Stomach (tissue), 8 donors: ENCODE measurements at regions not wholly inside any gene's neighbourhood (a gene's known extent, or its start where the extent isn't known, plus 50 kb on each side); places are given as distances from the start of the nearest gene placed in this dataset.
A peak's percentile ranks its signal among the peaks of the same experiment; 100 is the strongest.

Experiments
- DNase-seq, 2 donors: peaks; one replicate each; pipeline versions ENCODE4 v3.0.0 to v3.0.0-alpha.2; 2013 to 2019
- H3K27ac ChIP-seq, 5 donors: fragments of 200-600 bp in 4 of 5; sonication (generic) in 4 of 5; one replicate each; pipeline ENCODE4 v1.5.1; 2013 to 2019; ENCODE audit warnings: mild to moderate bottlenecking in 1 of 5, moderate library complexity in 1 of 5
- H3K27me3 ChIP-seq, 3 donors: fragments of 200-600 bp; sonication (generic); one replicate each; pipeline ENCODE4 v1.5.1; 2017 to 2019; ENCODE audit warnings: mixed run types in 1 of 3
- H3K36me3 ChIP-seq, 4 donors: fragments of 200-600 bp; sonication (generic); 1 replicate in 3 of 4; 2 replicates in 1 of 4; pipeline ENCODE4 v1.5.1; 2016 to 2019
- H3K4me1 ChIP-seq, 4 donors: fragments of 200-600 bp; sonication (generic); one replicate each; pipeline ENCODE4 v1.5.1; 2016 to 2019
- H3K4me3 ChIP-seq, 4 donors: fragments of 200-600 bp; sonication (generic) in 3 of 4; one replicate each; pipeline ENCODE4 v1.5.1; 2016 to 2019; ENCODE audit warnings: mild to moderate bottlenecking in 1 of 4
- H3K9me3 ChIP-seq, 4 donors: fragments of 200-600 bp; sonication (generic); one replicate each; pipeline ENCODE4 v1.5.1; 2016 to 2019
- CTCF ChIP-seq, 7 experiments: fragments of 450-650 bp in 4 of 7; fragments of 200-600 bp in 3 of 7; sonication (generic) in 3 of 7; IDR thresholded peaks; one replicate each; pipeline ENCODE4 v1.5.1; 2016 to 2019; ENCODE audit warnings: antibody characterized with exemption in 7 of 7, control low read depth in 2 of 7, mild to moderate bottlenecking in 1 of 7
- EP300 ChIP-seq: sonication (generic); formaldehyde crosslinking; IDR thresholded peaks from one replicate; pipeline ENCODE4 v1.6.1; 2017; ENCODE audit warnings: antibody characterized with exemption
- POLR2A ChIP-seq, 4 donors: fragments of 450-650 bp; IDR thresholded peaks; one replicate each; pipeline ENCODE4 v1.6.1; 2016; ENCODE audit warnings: antibody characterized with exemption in 4 of 4, control low read depth in 2 of 4, mild to moderate bottlenecking in 1 of 4, moderate library complexity in 1 of 4
- POLR2AphosphoS5 ChIP-seq, 3 donors: sonication (generic); formaldehyde crosslinking; IDR thresholded peaks; one replicate each; pipeline ENCODE4 v1.6.1; 2016; ENCODE audit warnings: antibody characterized with exemption in 3 of 3
- WGBS, 5 donors: extraction: QIAGEN DNeasy Blood & Tissue Kit in 3 of 5; methylation state at CpG; one replicate each; pipeline versions ENCODE4 v1.1.5 to v1.1.7; 2013 to 2018; 5-methylcytosine and 5-hydroxymethylcytosine counted together
- intact Hi-C: fragments of 100-400 bp; cut with DNase I; formaldehyde crosslinking; loops from one replicate; pipeline ENCODE4 v1.15.1; 2023; ENCODE audit warnings: low total_unique reads
- donor health status: healthy with polysubstance abuse.
- donor health status: Bipolar disorder and iron deficiency.
- donor health status: healthy.

GRCh38 chrX:99383786-99384185 lies 1026.3 kb downstream of the PCDH19 start:
- no peaks in the 10 kb centered on the region for H3K27me3 ChIP-seq
- no peak for TF ChIP-seq EP300
- TF ChIP-seq POLR2AphosphoS5 (IDR thresholded peaks at IDR 0.05), result no peak
- no peak for TF ChIP-seq CTCF (IDR thresholded peaks at IDR 0.05)
- TF ChIP-seq POLR2A (IDR thresholded peaks at IDR 0.05), result no peak
- no peaks in the 10 kb centered on the region for H3K4me1 ChIP-seq
- 89 to 94% (median 92%) methylated on average over 3 to 5 of the region's 5 CpGs for WGBS, 5 donors
- H3K4me3 ChIP-seq, result no peak overlapping the region
- peaks cover 0 to 19% (median 7%) of the 10 kb centered on the region in 4 donors for H3K9me3 ChIP-seq
- no peaks in the 10 kb centered on the region for H3K36me3 ChIP-seq
- DNase-seq, result no peak
- intact Hi-C loops, result no loop called here
- no peak overlapping the region for H3K27ac ChIP-seq

GRCh38 chrX:99371976-99372595 lies 1038.0 kb downstream of the PCDH19 start:
- H3K4me3 ChIP-seq, result no peak overlapping the region
- TF ChIP-seq CTCF (IDR thresholded peaks at IDR 0.05) (no peak), POLR2A (IDR thresholded peaks at IDR 0.05) (no peak), EP300 (no peak), POLR2AphosphoS5 (IDR thresholded peaks at IDR 0.05) (no peak)
- H3K27ac ChIP-seq, result no peak overlapping the region
- DNase-seq, result no peak
- WGBS, 5 donors, result 81 to 96% (median 95%) methylated on average over 26 to 53 of the region's 53 CpGs
- no peaks in the 10 kb centered on the region for H3K4me1 ChIP-seq
- H3K27me3 ChIP-seq, result no peaks in the 10 kb centered on the region
- H3K36me3 ChIP-seq, result no peaks in the 10 kb centered on the region
- peaks cover 0 to 8% (median 0%) of the 10 kb centered on the region in 4 donors for H3K9me3 ChIP-seq
- intact Hi-C loops, result no loop called here

- no peaks in the 10 kb centered on the region for H3K27me3 ChIP-seq
- no peak for TF ChIP-seq EP300
- no peak for TF ChIP-seq POLR2AphosphoS5 (IDR thresholded peaks at IDR 0.05)
- H3K9me3 ChIP-seq, result peaks cover 0 to 3% (median 2%) of the 10 kb centered on the region in 4 donors
- H3K4me1 ChIP-seq, result no peaks in the 10 kb centered on the region
- 5 to 43% (median 35%) methylated on average over 1 of the region's 1 CpG; no CpG with 5 or more reads in 1 of the 5 donors for WGBS, 5 donors
- H3K4me3 ChIP-seq, result no peak overlapping the region
- H3K27ac ChIP-seq, result no peak overlapping the region
- H3K36me3 ChIP-seq, result no peaks in the 10 kb centered on the region
- intact Hi-C loops, result no loop called here
- peak; percentile 21 to 38 for DNase-seq
Observed at GRCh38 chrX:99353412-99353811, 1056.7 kb downstream of the PCDH19 start.

- Histone ChIP-seq H3K27ac (no peak overlapping the region), H3K36me3 (no peaks in the 10 kb centered on the region), H3K27me3 (no peaks in the 10 kb centered on the region), H3K4me3 (no peak overlapping the region), H3K4me1 (no peaks in the 10 kb centered on the region), H3K9me3 (peaks cover 0 to 23% (median 5%) of the 10 kb centered on the region in 4 donors)
- 43 to 88% (median 77%) methylated on average over 1 to 4 of the region's 4 CpGs for WGBS, 5 donors
- DNase-seq, result no peak
- intact Hi-C loops, result no loop called here
- TF ChIP-seq POLR2A (IDR thresholded peaks at IDR 0.05) (no peak), EP300 (no peak), POLR2AphosphoS5 (IDR thresholded peaks at IDR 0.05) (no peak), CTCF (IDR thresholded peaks at IDR 0.05) (no peak)
Observed at GRCh38 chrX:99348256-99348655, 1061.8 kb downstream of the PCDH19 start.

- H3K27me3 ChIP-seq, result no peaks in the 10 kb centered on the region
- intact Hi-C loops, result no loop called here
Observed at GRCh38 chrX:99308302-99308701, 1101.8 kb downstream of the PCDH19 start.

More at GRCh38 chrX:99308302-99308701, 1101.8 kb downstream of the PCDH19 start:
- DNase-seq, result no peak
- H3K9me3 ChIP-seq, result no peaks in the 10 kb centered on the region
- H3K4me1 ChIP-seq, result no peaks in the 10 kb centered on the region
- no peak overlapping the region for H3K4me3 ChIP-seq
- no peak overlapping the region for H3K27ac ChIP-seq
- TF ChIP-seq CTCF (IDR thresholded peaks at IDR 0.05), result no peak
- TF ChIP-seq POLR2AphosphoS5 (IDR thresholded peaks at IDR 0.05), result no peak
- no peak for TF ChIP-seq POLR2A (IDR thresholded peaks at IDR 0.05)
- H3K36me3 ChIP-seq, result no peaks in the 10 kb centered on the region
